Endothelial cell of hepatic sinusoid (primary cell): ENCODE measurements at regions not wholly inside any gene's neighbourhood (a gene's known extent, or its start where the extent isn't known, plus 50 kb on each side); places are given as distances from the start of the nearest gene placed in this dataset.

ENCODE experiments used
- in situ Hi-C: cut with HindIII; loops from 2 replicates; pipeline ENCODE4 v1.10.0; 2017; ENCODE audit warnings: low sequenced_read_pairs

DNA sequence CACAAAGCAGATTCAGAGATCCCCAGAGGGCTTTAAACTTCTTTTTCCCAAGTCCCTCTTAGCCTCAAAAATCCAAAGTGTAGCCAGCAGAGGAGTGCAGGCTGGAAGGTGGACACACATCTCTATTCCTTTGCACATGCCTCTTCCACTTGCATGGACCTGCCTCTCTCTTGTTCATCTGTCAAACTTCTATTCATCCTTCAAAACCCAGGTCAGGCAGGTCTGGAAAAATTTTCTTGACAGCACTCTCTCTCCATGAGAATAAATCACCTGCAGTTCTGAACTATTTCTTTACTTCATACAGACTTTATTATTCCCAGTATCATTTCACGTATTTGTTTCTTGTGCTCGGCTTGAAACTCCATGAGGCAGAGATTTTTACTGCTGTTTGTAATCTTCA lies 127.5 kb downstream of the SS18 start:
- in situ Hi-C loops, result no loop called here

DNA sequence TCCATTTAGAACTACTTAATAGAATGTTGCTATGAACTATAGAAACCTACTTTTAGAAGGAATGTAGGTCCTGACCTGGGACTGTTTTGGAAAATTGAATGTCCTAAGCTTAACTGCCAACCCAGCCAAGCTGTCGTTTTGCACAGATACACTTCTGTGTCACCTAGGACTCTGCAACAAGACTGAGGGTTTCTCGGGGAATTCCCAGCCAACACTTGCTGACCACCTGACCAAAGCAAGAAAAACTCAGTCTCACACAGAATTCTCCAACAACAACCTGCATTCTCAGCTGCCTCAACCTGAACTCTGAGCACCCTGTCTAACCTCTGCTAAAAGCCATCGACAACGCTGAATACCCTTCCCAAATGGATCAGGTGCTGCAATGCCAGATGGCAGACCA lies 128.2 kb downstream of the SS18 start:
- in situ Hi-C loops, result no loop called here

DNA sequence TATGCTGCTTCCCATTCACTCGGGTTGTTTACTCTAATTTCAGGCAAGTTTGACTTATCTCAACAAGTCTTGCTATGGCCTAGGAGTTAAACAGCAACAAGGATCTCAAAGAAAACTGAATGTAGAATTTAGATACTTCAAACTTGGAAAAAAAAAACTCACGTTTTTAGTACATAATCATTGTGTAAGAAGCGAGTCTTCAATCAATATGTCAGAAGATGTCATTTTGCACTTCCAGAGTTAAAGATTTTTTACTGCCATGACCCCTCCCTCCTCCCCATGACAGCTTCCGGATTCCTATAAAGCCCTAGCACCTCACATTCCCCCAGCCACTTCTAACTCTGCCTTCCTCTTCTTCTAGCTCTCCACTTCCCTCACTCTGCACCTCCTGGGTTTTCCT lies 133.4 kb downstream of the SS18 start:
- in situ Hi-C loops, result no loop called here

DNA sequence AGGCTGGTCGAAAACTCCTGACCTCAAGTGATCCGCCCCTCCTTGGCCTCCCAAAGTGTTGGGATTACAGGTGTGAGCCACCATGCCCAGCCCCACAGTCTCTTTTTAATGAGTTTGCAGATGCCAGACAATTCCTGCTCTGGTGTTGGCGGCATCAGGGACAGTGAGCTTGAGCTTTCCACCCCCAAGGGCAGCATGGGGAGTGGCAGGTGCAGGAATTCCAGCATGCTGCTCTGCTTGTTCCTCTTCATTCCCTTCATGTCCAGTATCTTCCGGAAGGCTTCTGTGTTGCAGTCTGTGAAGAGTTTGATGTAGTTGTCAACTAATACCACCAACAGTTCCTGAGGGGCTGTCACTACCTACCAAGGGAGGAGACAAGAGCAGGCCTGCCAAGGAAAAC lies 137.3 kb downstream of the SS18 start:
- in situ Hi-C loops, result no loop called here

DNA sequence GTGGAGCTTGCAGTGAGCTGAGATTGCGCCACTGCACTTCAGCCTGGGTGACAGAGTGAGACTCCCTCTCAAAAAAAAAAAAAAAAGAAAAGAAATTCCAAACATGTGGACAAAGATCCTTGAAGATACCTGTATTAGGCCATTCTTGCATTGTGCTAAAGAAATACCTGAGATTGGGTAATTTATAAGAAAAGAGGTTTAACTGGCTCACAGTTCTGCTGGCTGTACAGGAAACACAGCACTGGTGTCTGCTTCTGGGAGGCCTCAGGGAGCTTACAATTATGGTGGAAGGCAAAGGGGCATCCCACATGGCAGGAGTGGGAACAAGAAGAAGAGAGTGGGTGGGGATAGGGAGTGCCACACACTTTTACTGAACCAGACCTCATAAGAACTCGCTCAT lies 140.1 kb downstream of the SS18 start:
- in situ Hi-C loops, result no loop called here

DNA sequence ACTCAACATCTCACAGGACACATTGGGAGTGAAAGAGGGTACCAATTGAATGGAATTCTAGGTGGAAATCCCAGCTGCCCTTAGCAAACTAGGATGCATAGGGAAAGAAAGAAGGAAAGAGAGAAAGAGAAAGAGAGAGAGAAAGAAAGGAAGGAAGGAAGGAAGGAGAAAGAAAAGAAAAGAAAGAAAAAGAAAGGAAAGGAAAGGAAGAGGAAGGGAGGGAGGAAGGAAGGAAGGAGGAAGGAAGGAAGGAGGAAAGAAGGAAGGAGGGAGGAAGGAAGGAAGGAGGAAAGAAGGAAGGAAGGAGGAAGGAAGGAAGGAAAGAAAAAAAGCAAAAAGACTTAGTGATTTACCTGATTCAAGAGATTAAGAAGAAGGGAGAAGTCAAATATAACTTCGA lies 143.9 kb downstream of the SS18 start:
- in situ Hi-C loops, result no loop called here

DNA sequence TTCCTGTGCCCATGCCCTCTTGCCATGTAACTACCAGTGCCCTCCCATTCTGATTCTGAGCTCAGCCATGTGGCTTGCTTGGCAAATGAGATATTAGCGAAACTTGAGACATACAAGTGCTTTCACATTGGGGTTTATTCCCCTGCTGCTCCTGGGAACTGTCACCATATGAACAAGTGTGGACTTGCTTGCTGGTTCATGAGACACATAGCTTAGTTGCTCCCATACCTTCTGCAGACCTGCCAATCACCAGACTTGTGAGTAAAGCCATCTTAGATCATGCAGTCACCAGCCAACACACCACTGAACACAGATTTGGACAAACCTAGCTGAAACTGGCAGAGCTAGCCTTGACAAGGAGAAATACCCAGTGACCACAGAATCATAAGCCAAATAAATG lies 155.1 kb downstream of the SS18 start:
- in situ Hi-C loops, result no loop called here

DNA sequence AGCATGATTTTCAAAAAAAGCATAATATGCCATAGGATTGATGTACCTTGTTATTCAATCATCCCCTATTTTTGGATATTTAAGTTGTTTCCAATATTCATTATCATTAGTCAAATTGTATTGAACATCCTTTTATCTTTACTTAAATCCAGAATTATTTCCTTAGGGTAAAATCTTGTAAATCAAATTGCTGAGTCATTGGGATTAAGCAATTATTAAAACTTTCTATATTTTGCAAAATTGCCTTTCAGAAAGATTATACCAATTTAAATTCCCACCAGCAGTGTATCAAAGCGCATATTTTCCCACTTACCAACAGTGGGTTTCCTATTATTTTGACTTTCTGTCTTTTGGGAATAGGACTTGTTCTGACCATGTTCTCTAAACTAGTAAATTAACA lies 159.3 kb downstream of the SS18 start:
- in situ Hi-C loops, result no loop called here

DNA sequence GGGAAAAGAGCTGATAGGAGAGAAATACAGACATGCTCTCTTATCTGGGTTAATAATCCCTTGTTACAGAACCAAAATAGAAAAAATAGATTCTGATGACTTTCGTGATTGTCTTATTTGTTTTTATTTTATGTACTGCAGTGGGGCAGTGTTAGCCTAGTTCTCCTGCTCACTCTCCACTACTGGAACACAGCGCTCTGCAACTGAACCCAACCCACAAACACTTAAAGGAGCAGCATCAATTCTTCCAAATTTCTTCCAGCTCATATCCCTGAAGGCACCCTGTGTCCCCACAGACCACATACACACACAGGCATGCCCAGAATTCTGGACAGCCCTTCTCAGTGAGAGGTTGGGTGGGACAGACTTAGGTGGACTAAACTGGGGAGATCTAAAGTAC lies 160.6 kb downstream of the SS18 start:
- in situ Hi-C loops, result no loop called here

DNA sequence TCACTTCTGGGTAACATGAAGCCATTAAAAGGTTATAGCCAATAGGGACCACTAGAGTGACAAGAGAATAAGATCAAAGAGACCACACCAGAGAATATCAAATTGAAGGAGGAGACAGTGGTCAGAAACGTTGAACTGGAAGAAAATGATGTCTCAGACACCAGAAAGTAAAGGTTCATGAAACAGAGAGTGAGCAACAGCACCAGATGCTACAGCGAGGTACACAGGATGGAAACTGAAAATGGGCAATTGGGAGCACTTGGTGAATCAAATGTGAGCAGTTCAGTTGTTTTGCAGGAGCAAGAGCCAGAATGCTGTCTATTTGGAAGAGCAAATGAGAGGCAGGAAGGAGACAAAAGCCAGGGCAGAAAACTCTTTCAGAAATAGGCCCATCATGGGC lies 162.6 kb downstream of the SS18 start:
- in situ Hi-C loops, result no loop called here

DNA sequence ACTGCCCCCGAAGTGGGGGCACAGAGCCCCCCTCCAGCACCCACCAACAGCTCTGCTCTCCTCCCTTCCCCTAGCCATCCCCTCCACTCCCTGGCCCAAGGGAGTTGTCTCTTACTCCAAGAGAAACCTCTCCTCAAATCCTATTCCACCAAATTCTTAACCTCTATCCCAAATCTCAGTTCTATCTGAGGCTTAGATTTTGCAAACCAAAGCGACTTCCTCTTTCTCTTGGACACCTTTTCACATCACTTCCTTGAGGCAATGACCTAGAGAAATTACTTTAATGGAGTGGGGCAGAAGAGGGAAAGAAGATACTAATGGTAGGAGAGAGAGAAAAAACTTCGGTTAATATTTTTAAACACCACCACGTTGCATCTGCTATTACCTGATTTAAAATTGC lies 167.2 kb downstream of the SS18 start:
- in situ Hi-C loops, result no loop called here

DNA sequence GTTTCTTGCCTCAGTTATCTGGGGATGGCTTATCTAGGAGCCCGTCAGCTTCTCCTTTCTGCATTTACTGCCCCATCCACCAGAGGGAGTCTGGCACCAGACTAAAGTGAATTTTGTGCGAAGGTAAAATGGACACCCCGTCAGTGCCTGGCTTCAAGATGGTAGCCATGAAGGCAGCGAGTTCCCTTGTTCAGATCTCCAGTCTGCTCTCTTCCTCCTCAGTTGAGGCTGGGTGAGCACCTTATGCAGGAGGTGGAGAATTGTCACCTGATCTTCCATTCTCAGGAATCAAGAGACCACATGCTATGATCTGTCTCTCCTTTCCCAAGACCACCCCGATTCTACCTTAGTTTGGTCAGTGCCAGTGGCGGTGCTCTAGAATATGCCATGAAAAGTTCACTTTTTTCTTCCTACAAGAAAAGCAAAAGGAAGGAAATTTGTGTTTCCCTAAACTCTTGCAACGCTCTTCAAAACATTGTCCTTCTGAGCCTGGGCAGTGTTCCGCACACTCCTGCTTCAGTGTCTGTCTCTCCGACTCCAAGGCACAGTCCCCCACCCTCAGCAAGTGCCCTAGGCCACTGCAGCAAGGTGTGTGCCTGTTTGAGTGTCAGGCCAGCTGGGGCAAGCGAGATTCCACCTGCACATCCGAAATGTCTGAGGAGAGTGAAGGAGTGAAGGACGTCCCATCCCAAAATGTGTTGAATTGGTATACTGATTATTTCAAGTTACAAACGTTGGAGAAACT lies 168.6 kb downstream of the SS18 start:
- in situ Hi-C loops, result no loop called here

DNA sequence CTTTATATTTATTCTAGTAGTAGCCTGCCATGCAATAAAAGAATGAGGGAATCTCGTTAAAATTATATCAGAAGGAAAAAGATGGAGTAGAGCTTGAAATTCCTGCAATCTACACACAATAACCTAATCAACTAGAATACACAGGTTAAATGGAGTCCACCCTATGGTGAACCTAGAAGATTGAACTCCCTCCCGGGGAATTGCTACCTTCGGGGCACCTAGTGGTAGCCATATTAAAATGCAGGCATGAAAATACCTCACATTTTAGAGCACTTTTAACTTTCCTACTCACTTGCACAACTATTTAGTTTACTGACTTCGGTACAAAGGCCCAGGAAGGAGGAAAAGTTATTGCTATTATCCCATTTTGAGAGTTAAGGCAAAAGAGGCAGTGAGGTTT lies 174.5 kb downstream of the SS18 start:
- in situ Hi-C loops, result loop anchor here (5.0 kb wide), 1 partner anchor 1329 kb away; no protein-coding TSS in a partner anchor

DNA sequence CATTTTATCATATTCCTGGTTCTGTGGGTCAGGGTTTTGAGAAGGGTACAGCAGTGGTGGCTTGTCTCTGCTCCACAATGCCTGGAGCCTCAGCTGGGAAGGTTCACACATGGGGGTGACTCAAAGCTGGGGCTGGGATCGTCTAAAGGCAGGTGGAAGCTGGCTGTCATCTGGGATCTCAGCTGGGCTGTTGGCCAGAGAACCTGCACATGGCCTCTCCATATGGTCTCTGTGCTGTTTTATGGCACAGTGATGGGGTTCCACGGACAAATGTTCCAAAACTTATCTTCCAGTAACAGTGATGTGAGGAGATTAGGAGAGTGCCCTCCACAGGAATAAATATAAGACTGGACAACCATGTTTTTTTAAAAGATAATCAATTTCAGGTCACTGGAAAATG lies 191.4 kb downstream of the SS18 start:
- in situ Hi-C loops, result no loop called here

DNA sequence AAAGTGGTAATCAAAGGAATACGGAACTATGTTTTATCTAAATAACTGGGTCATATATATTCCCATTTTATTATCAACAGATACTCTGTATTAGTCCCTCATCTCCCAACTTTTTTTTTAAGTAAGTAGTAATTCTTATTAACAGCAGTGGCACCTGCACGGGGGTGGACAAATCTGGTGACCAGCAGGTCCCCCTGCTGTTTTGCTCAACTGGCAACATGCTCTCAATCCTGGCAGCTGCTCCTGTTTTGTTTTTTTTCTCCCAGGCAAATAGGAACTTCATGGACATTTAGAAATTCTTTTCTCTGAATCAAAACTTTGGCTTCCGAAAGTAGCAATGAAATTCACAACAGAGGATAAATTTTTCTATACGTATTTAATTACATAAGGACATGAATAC lies 193.5 kb downstream of the SS18 start:
- in situ Hi-C loops, result no loop called here

DNA sequence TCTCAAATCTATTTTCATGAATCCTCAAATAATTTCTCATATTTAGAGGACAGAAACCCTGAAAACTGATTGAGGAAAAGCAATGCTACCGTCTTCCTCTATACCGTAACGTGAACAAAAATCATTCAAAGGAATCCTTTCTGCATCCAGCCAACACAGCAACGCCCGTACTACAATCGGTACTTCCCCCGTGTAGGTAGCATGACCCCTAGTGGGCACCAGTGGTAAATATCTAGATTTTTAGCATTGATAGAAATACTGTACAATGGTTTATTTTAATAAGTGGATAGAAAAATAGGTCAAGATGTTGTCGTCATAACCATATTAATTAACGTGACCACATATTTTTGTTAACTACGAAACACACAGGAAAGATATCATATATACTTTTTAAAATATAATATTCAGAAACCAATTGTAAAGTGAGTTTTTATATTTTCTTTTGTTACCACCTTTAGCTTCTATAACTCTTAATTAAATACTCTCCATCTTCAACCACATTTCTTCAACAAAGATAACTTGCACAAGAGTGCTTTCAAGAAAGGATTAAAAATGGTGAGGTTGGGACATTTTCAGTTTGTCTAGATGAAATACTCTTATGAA lies 194.1 kb downstream of the SS18 start:
- in situ Hi-C loops, result no loop called here

DNA sequence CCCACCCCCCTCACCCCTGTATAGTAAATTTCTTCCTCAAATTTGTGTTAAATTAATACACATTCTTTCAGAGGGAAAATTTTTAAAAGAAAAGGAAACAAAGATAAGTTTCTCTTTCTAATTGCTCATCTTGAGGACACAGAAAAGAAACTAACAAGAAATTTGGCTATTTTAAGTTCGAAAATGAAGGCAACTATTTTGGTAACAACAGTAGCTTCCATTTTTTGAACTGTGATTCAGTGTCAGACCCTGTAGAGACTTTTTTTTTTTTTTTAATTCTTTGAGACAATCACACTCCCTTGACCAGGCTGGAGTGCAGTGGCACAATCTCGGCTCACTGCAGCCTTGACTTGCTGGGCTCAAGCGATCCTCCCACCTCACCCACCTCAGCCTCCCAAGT lies 194.9 kb downstream of the SS18 start:
- in situ Hi-C loops, result no loop called here

DNA sequence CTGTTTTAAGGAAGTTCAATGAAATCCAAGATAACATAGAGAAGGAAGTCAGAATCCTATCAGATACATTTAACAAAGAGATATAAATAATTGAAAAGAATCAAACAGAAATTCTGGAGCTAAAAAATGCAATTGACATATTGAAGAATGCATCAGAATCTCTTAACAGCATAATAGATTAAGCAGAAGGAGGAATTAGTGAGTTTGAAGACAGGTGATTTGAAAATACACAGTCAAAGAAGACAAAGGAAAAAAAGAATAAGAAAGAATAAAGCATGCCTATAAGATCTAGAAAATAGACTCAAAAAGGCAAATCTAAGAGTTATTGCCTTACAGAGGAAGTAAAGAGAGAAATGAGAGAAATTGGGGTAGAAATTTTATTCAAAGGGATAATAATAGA lies 204.1 kb downstream of the SS18 start:
- in situ Hi-C loops, result no loop called here

DNA sequence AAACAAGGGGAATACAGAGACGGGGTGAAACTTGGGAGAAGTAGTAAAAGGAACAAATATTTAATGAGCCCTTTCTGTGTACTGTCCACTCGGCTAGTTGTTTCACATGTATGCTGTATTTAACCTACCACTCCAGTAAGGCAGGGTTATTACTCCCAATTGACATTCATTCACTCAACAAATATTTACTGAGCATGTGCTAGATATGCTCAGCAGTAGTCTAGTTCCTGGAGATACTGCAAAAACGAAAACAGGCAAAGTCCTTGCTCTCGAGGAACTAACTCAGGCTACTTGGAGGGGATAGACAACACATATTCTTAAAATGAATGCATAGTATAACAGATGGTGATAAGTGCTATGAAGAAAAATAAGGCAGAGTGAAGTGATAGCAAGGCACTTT lies 207.3 kb downstream of the SS18 start:
- in situ Hi-C loops, result no loop called here

DNA sequence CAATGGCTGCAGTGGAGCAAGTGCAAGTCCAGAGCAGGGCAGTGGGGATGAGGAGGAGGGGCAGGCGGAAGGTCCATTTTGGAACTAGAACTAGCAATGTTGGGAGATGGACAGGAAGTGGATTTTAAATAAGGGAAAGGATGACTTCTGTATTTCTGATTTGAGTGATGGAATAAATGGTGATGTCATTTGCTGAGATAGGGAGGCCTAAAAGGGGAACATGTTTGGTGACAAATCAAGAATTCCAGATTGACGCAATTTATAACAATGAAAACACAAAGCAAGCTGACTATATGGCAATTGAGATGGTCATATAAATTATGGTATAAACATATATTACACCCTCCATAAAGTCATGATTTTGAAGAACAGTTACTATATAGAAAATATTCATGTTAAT lies 209.3 kb downstream of the SS18 start:
- in situ Hi-C loops, result no loop called here

DNA sequence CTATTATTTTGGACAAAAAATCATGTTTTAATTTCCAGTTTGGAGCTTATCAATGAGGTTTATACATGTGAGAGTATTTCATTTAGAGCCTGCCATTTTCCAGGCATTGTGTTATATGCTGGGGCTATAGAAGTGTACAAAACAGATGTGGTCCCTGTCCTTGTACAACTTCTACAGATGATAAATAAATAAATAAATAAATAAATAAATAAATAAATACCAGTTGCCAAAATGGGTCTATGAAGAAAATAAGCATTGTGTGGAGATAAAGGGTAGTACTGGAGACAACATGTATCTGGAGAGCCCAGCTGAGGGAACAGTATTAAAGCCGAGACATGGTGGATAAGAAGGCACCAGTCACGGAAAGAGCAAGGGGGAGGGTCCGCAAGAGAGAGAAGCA lies 210.0 kb downstream of the SS18 start:
- in situ Hi-C loops, result no loop called here

DNA sequence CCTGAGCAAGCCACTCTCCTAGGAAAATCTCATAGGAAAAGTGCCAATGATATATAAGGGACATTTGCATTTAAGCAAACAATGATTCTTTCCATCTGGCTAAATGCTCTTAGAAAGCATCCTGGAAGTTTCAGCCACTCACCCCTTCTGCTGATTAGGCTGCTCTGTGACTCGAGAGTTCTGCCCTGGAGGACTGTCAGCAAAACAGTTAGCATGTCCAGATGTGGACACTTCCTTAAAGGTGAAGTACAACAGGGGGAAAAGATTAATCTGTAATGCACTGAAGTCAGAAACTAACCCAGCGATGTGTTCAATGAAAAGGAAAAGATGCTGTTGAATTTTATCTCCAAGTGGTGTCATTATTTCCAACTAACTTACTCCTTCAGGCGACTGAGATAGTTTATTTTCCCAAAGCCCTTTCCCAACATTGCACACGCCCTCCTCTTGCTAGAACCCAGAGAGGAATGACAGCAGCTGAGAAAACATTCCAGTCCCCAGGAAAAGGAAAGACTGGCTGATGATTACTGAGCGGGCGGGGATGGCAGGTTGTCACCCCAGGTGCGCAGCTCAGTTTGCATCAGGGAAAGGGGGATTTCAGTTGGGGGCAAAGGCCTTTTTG lies 214.0 kb downstream of the SS18 start:
- in situ Hi-C loops, result no loop called here
